ENCODE measurements at regions not wholly inside any gene's neighbourhood (a gene's known extent, or its start where the extent isn't known, plus 50 kb on each side); places are given as distances from the start of the nearest gene placed in this dataset.
A peak's percentile ranks its signal among the peaks of the same experiment; 100 is the strongest.

DNA sequence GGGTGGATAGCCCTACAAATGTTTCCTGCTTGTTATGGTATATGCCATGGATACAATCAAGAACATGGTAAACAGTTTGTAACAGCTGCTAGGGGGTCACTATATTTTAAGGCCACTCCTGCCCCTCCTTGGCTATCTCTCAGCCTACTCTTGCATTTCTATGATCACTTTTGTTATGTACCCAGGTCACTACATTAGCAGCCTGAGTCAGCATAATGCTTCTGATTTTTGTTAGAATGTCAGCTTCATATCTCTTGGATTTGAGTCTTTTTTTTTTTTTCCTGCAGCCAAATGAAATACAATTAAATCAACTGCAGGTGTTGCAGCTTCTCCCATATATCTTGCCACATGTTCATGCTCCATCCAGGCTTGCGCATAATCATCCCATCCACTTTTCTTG is 629.7 kb upstream of the GRAMD2B start:
- Mint-ChIP-seq H3K9me3 (no peaks in the 10 kb centered on the region), H3K4me3 (no peak overlapping the region), H3K27ac (no peak overlapping the region), H3K27me3 (ENCODE audit: insufficient read depth, low read depth) (peaks cover 3% of the 10 kb centered on the region), H3K4me1 (no peaks in the 10 kb centered on the region), H3K36me3 (no peaks in the 10 kb centered on the region)
- no peak for DNase-seq (ENCODE audit: low spot score)
- Histone ChIP-seq H4K20me1 (ENCODE audit: low read depth) (no peaks in the 10 kb centered on the region), H3K27ac (no peak overlapping the region), H2AFZ (replicated peaks) (no peak overlapping the region), H3K4me3 (no peak overlapping the region), H3K79me2 (ENCODE audit: low read depth) (no peaks in the 10 kb centered on the region), H3K4me1 (no peaks in the 10 kb centered on the region), H3F3A (ENCODE audit: low read depth) (no peaks in the 10 kb centered on the region), H3K4me2 (no peak overlapping the region), H3K9ac (no peak overlapping the region), H3K27me3 (no peaks in the 10 kb centered on the region), H3K9me3 (ENCODE audit: low read depth) (no peaks in the 10 kb centered on the region), H3K36me3 (no peaks in the 10 kb centered on the region)
- no peak for TF ChIP-seq EZH2phosphoT487 (IDR thresholded peaks at IDR 0.05)

DNA sequence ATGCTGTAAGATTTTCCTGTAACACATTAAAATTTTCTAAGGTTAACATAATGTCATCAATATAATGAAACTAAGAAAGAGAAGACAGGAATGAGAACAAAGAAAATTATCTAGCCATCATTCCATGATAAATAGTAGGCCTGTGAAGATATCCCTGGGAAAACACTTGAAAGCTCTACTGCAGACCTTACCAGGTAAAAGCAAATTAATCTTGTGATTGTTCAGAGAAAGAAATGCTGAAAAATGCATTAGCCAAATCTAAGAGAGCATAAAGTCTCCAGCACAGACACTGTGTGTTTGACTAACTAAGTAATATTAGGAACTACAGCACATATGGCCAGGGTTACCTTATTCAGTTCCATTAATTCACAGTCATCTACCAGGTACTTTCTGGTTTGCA is 628.3 kb upstream of the GRAMD2B start:
- Mint-ChIP-seq H3K4me3 (no peak overlapping the region), H3K27ac (no peak overlapping the region), H3K9me3 (no peaks in the 10 kb centered on the region), H3K27me3 (ENCODE audit: insufficient read depth, low read depth) (peaks cover 3% of the 10 kb centered on the region), H3K36me3 (no peaks in the 10 kb centered on the region), H3K4me1 (peaks cover 5% of the 10 kb centered on the region)
- H3K79me2 ChIP-seq (ENCODE audit: low read depth) = no peaks in the 10 kb centered on the region
- H4K20me1 ChIP-seq (ENCODE audit: low read depth) = no peaks in the 10 kb centered on the region
- H3K27ac ChIP-seq = no peak overlapping the region
- H3K36me3 ChIP-seq = no peaks in the 10 kb centered on the region
- no peak overlapping the region for H2AFZ ChIP-seq (replicated peaks)
- no peaks in the 10 kb centered on the region for H3K27me3 ChIP-seq
- no peak overlapping the region for H3K9ac ChIP-seq
- no peak for TF ChIP-seq EZH2 (IDR thresholded peaks at IDR 0.05)
- TF ChIP-seq, protein P1, sequence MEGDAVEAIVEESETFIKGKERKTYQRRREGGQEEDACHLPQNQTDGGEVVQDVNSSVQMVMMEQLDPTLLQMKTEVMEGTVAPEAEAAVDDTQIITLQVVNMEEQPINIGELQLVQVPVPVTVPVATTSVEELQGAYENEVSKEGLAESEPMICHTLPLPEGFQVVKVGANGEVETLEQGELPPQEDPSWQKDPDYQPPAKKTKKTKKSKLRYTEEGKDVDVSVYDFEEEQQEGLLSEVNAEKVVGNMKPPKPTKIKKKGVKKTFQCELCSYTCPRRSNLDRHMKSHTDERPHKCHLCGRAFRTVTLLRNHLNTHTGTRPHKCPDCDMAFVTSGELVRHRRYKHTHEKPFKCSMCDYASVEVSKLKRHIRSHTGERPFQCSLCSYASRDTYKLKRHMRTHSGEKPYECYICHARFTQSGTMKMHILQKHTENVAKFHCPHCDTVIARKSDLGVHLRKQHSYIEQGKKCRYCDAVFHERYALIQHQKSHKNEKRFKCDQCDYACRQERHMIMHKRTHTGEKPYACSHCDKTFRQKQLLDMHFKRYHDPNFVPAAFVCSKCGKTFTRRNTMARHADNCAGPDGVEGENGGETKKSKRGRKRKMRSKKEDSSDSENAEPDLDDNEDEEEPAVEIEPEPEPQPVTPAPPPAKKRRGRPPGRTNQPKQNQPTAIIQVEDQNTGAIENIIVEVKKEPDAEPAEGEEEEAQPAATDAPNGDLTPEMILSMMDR (IDR thresholded peaks at IDR 0.05) = no peak
- no peak for TF ChIP-seq EZH2phosphoT487 (IDR thresholded peaks at IDR 0.05)
- H3K4me2 ChIP-seq = no peak overlapping the region
- H3K4me3 ChIP-seq = no peak overlapping the region
- no peaks in the 10 kb centered on the region for H3K9me3 ChIP-seq (ENCODE audit: low read depth)
- no peaks in the 10 kb centered on the region for H3F3A ChIP-seq (ENCODE audit: low read depth)
- no peak for DNase-seq (ENCODE audit: low spot score)
- H3K4me1 ChIP-seq = peaks cover 6% of the 10 kb centered on the region

DNA sequence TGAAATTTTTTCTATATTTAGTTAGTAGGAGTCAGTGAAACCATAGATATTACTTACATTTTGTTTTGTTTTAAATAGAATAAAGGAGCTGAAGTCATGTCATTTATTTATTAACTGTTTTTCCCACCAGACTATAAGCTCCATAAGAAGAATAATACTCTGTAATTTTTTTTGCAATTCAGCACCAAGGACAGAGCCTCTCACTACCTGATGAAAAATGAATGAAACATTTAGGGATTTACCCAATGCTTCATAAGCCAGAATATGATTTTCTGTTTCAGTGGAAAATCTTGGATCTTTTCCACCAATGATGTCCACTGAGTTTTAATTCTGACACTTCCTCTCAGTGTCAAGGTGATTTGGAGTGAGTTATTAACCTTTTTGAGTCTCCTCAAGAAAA is 624.9 kb upstream of the GRAMD2B start:
- Histone ChIP-seq H3K27me3 (no peaks in the 10 kb centered on the region), H3K4me2 (no peak overlapping the region), H3K4me1 (peaks cover 7% of the 10 kb centered on the region), H3K4me3 (no peak overlapping the region), H3K79me2 (ENCODE audit: low read depth) (no peaks in the 10 kb centered on the region), H3K9ac (no peak overlapping the region), H3K9me3 (ENCODE audit: low read depth) (no peaks in the 10 kb centered on the region), H3K36me3 (no peaks in the 10 kb centered on the region), H3K27ac (no peak overlapping the region), H3F3A (ENCODE audit: low read depth) (no peaks in the 10 kb centered on the region), H2AFZ (replicated peaks) (no peak overlapping the region), H4K20me1 (ENCODE audit: low read depth) (no peaks in the 10 kb centered on the region)
- peak; percentile 40 for DNase-seq (ENCODE audit: low spot score)
- Mint-ChIP-seq H3K27ac (no peak overlapping the region), H3K9me3 (no peaks in the 10 kb centered on the region), H3K4me3 (no peak overlapping the region), H3K4me1 (peaks cover 8% of the 10 kb centered on the region), H3K27me3 (ENCODE audit: insufficient read depth, low read depth) (peaks cover 3% of the 10 kb centered on the region), H3K36me3 (no peaks in the 10 kb centered on the region)
- TF ChIP-seq, protein P1 (IDR thresholded peaks at IDR 0.05) = no peak
- TF ChIP-seq EZH2phosphoT487 (IDR thresholded peaks at IDR 0.05) = no peak
- no peak for TF ChIP-seq EZH2 (IDR thresholded peaks at IDR 0.05)

DNA sequence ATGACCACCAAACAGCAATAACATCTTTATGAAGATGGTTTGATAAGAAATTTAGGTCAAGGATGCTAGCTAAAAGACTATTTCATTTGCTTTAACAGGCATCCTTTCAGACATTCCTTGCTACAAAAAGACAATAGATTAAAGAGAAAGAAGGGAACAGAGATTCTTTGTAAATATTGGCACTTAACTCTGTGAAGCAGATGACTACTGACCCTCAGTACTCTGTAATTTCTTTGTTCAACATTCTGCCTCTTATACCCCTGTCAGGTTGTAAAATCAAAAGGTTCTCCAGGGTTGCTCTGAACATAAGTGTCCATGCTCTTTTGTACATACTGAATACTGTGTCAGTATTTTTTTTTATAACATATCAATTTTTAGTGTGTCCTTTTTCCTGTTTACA is 610.6 kb upstream of the GRAMD2B start:
- no peak overlapping the region for H3K4me3 Mint-ChIP-seq
- no peaks in the 10 kb centered on the region for H3K36me3 ChIP-seq
- H3K79me2 ChIP-seq (ENCODE audit: low read depth) = no peaks in the 10 kb centered on the region
- peak overlapping the region; percentile 68 for H3K27ac Mint-ChIP-seq
- no peak overlapping the region for H2AFZ ChIP-seq (replicated peaks)
- H3K4me1 ChIP-seq = peaks cover 7% of the 10 kb centered on the region
- H3K27me3 ChIP-seq = no peaks in the 10 kb centered on the region
- H3K4me1 Mint-ChIP-seq = peaks cover 24% of the 10 kb centered on the region
- H3F3A ChIP-seq (ENCODE audit: low read depth) = no peaks in the 10 kb centered on the region
- no peaks in the 10 kb centered on the region for H3K9me3 ChIP-seq (ENCODE audit: low read depth)
- H3K9ac ChIP-seq = no peak overlapping the region
- peak; percentile 4 for DNase-seq (ENCODE audit: low spot score)
- H3K36me3 Mint-ChIP-seq = no peaks in the 10 kb centered on the region
- no peaks in the 10 kb centered on the region for H3K27me3 Mint-ChIP-seq (ENCODE audit: insufficient read depth, low read depth)
- peaks cover 5% of the 10 kb centered on the region for H3K9me3 Mint-ChIP-seq
- H3K27ac ChIP-seq = no peak overlapping the region
- no peaks in the 10 kb centered on the region for H4K20me1 ChIP-seq (ENCODE audit: low read depth)
- TF ChIP-seq, protein P1 (IDR thresholded peaks at IDR 0.05) = no peak
- TF ChIP-seq EZH2 (IDR thresholded peaks at IDR 0.05) = no peak
- no peak for TF ChIP-seq EZH2phosphoT487 (IDR thresholded peaks at IDR 0.05)
- H3K4me2 ChIP-seq = no peak overlapping the region
- H3K4me3 ChIP-seq = no peak overlapping the region
